ENCODE measurements at regions not wholly inside any gene's neighbourhood (a gene's known extent, or its start where the extent isn't known, plus 50 kb on each side); places are given as distances from the start of the nearest gene placed in this dataset.

- Mint-ChIP-seq H3K4me1 (no peaks in the 10 kb centered on the region), H3K4me3 (no peak overlapping the region), H3K9me3 (peaks cover 3% of the 10 kb centered on the region), H3K27ac (no peak overlapping the region), H3K36me3 (no peaks in the 10 kb centered on the region), H3K27me3 (no peaks in the 10 kb centered on the region)
- no peak for ATAC-seq
These were observed 536.2 kb upstream of the FSIP2 start for GRCh38 chr2:185202381-185202780.

GRCh38 chr2:185202945-185203528 lies 535.6 kb upstream of the FSIP2 start:
- Mint-ChIP-seq H3K27me3 (no peaks in the 10 kb centered on the region), H3K36me3 (no peaks in the 10 kb centered on the region), H3K27ac (no peak overlapping the region), H3K4me3 (no peak overlapping the region), H3K9me3 (peaks cover 3% of the 10 kb centered on the region), H3K4me1 (no peaks in the 10 kb centered on the region)
- ATAC-seq: no peak

- no peak overlapping the region for H3K4me3 Mint-ChIP-seq
- ATAC-seq: no peak
- H3K36me3 Mint-ChIP-seq: no peaks in the 10 kb centered on the region
- no peaks in the 10 kb centered on the region for H3K4me1 Mint-ChIP-seq
- peaks cover 7% of the 10 kb centered on the region for H3K9me3 Mint-ChIP-seq
- no peaks in the 10 kb centered on the region for H3K27me3 Mint-ChIP-seq
- H3K27ac Mint-ChIP-seq: no peak overlapping the region
These were observed 530.3 kb upstream of the FSIP2 start for GRCh38 chr2:185208261-185208660.

- H3K4me1 Mint-ChIP-seq: no peaks in the 10 kb centered on the region
- H3K9me3 Mint-ChIP-seq: peaks cover 1% of the 10 kb centered on the region
- no peaks in the 10 kb centered on the region for H3K36me3 Mint-ChIP-seq
- no peaks in the 10 kb centered on the region for H3K27me3 Mint-ChIP-seq
- H3K4me3 Mint-ChIP-seq: no peak overlapping the region
- ATAC-seq: no peak
- no peak overlapping the region for H3K27ac Mint-ChIP-seq
These were observed 523.1 kb upstream of the FSIP2 start for GRCh38 chr2:185215497-185215896.

- ATAC-seq: no peak
- no peaks in the 10 kb centered on the region for H3K4me1 Mint-ChIP-seq
- no peak overlapping the region for H3K27ac Mint-ChIP-seq
- H3K36me3 Mint-ChIP-seq: no peaks in the 10 kb centered on the region
- H3K27me3 Mint-ChIP-seq: no peaks in the 10 kb centered on the region
- H3K9me3 Mint-ChIP-seq: no peaks in the 10 kb centered on the region
- no peak overlapping the region for H3K4me3 Mint-ChIP-seq
These were observed 518.6 kb upstream of the FSIP2 start for GRCh38 chr2:185219981-185220380.

- ATAC-seq: no peak
- no peaks in the 10 kb centered on the region for H3K27me3 Mint-ChIP-seq
- H3K9me3 Mint-ChIP-seq: peaks cover 2% of the 10 kb centered on the region
- H3K27ac Mint-ChIP-seq: no peak overlapping the region
- H3K4me1 Mint-ChIP-seq: no peaks in the 10 kb centered on the region
- no peak overlapping the region for H3K4me3 Mint-ChIP-seq
- no peaks in the 10 kb centered on the region for H3K36me3 Mint-ChIP-seq
These were observed 516.3 kb upstream of the FSIP2 start for GRCh38 chr2:185222311-185222710.

GRCh38 chr2:185227391-185227790 lies 511.2 kb upstream of the FSIP2 start:
- ATAC-seq: no peak
- Mint-ChIP-seq H3K27me3 (no peaks in the 10 kb centered on the region), H3K4me3 (no peak overlapping the region), H3K36me3 (no peaks in the 10 kb centered on the region), H3K4me1 (no peaks in the 10 kb centered on the region), H3K27ac (no peak overlapping the region), H3K9me3 (peaks cover 2% of the 10 kb centered on the region)

- no peak for ATAC-seq
- no peaks in the 10 kb centered on the region for H3K36me3 Mint-ChIP-seq
- no peak overlapping the region for H3K4me3 Mint-ChIP-seq
- H3K4me1 Mint-ChIP-seq: no peaks in the 10 kb centered on the region
- H3K27me3 Mint-ChIP-seq: no peaks in the 10 kb centered on the region
- H3K9me3 Mint-ChIP-seq: peaks cover 5% of the 10 kb centered on the region
- H3K27ac Mint-ChIP-seq: no peak overlapping the region
These were observed 499.1 kb upstream of the FSIP2 start for GRCh38 chr2:185239491-185239890.

- peaks cover 5% of the 10 kb centered on the region for H3K9me3 Mint-ChIP-seq
- no peak overlapping the region for H3K4me3 Mint-ChIP-seq
- no peak overlapping the region for H3K27ac Mint-ChIP-seq
- H3K27me3 Mint-ChIP-seq: no peaks in the 10 kb centered on the region
- no peaks in the 10 kb centered on the region for H3K36me3 Mint-ChIP-seq
- no peaks in the 10 kb centered on the region for H3K4me1 Mint-ChIP-seq
- no peak for ATAC-seq
These were observed 497.8 kb upstream of the FSIP2 start for GRCh38 chr2:185240796-185241195.

- Mint-ChIP-seq H3K27me3 (no peaks in the 10 kb centered on the region), H3K36me3 (no peaks in the 10 kb centered on the region), H3K9me3 (peaks cover 5% of the 10 kb centered on the region), H3K4me1 (no peaks in the 10 kb centered on the region), H3K4me3 (no peak overlapping the region), H3K27ac (no peak overlapping the region)
- ATAC-seq: no peak
These were observed 497.0 kb upstream of the FSIP2 start for GRCh38 chr2:185241556-185241955.

- no peaks in the 10 kb centered on the region for H3K4me1 Mint-ChIP-seq
- no peak overlapping the region for H3K27ac Mint-ChIP-seq
- no peak overlapping the region for H3K4me3 Mint-ChIP-seq
- no peaks in the 10 kb centered on the region for H3K36me3 Mint-ChIP-seq
- no peak for ATAC-seq
- peaks cover 5% of the 10 kb centered on the region for H3K9me3 Mint-ChIP-seq
- no peaks in the 10 kb centered on the region for H3K27me3 Mint-ChIP-seq
These were observed 496.1 kb upstream of the FSIP2 start for GRCh38 chr2:185242462-185242861.

- Mint-ChIP-seq H3K36me3 (no peaks in the 10 kb centered on the region), H3K4me3 (no peak overlapping the region), H3K4me1 (no peaks in the 10 kb centered on the region), H3K27ac (no peak overlapping the region), H3K27me3 (no peaks in the 10 kb centered on the region), H3K9me3 (peaks cover 3% of the 10 kb centered on the region)
- ATAC-seq: no peak
These were observed 493.4 kb upstream of the FSIP2 start for GRCh38 chr2:185245216-185245615.

GRCh38 chr2:185245806-185246205 lies 492.8 kb upstream of the FSIP2 start:
- Mint-ChIP-seq H3K9me3 (peaks cover 3% of the 10 kb centered on the region), H3K27me3 (no peaks in the 10 kb centered on the region), H3K27ac (no peak overlapping the region), H3K4me1 (no peaks in the 10 kb centered on the region), H3K4me3 (no peak overlapping the region), H3K36me3 (no peaks in the 10 kb centered on the region)
- no peak for ATAC-seq

GRCh38 chr2:185246717-185247116 lies 491.9 kb upstream of the FSIP2 start:
- Mint-ChIP-seq H3K9me3 (peaks cover 3% of the 10 kb centered on the region), H3K4me3 (no peak overlapping the region), H3K36me3 (no peaks in the 10 kb centered on the region), H3K27ac (no peak overlapping the region), H3K27me3 (no peaks in the 10 kb centered on the region), H3K4me1 (no peaks in the 10 kb centered on the region)
- no peak for ATAC-seq

GRCh38 chr2:185255566-185255965 lies 483.0 kb upstream of the FSIP2 start:
- ATAC-seq: no peak
- H3K27me3 Mint-ChIP-seq: no peaks in the 10 kb centered on the region
- H3K4me1 Mint-ChIP-seq: no peaks in the 10 kb centered on the region
- H3K9me3 Mint-ChIP-seq: peaks cover 2% of the 10 kb centered on the region
- no peak overlapping the region for H3K27ac Mint-ChIP-seq
- no peaks in the 10 kb centered on the region for H3K36me3 Mint-ChIP-seq
- H3K4me3 Mint-ChIP-seq: no peak overlapping the region

GRCh38 chr2:185265747-185266146 lies 472.9 kb upstream of the FSIP2 start:
- Mint-ChIP-seq H3K36me3 (no peaks in the 10 kb centered on the region), H3K9me3 (peaks cover 3% of the 10 kb centered on the region), H3K27me3 (no peaks in the 10 kb centered on the region), H3K4me3 (no peak overlapping the region), H3K4me1 (no peaks in the 10 kb centered on the region), H3K27ac (no peak overlapping the region)
- no peak for ATAC-seq

- H3K27ac Mint-ChIP-seq: no peak overlapping the region
- H3K36me3 Mint-ChIP-seq: no peaks in the 10 kb centered on the region
- no peaks in the 10 kb centered on the region for H3K4me1 Mint-ChIP-seq
- H3K9me3 Mint-ChIP-seq: peaks cover 3% of the 10 kb centered on the region
- H3K27me3 Mint-ChIP-seq: no peaks in the 10 kb centered on the region
- no peak overlapping the region for H3K4me3 Mint-ChIP-seq
- ATAC-seq: no peak
These were observed 470.0 kb upstream of the FSIP2 start for GRCh38 chr2:185268651-185269050.

All from stimulated activated memory B cell treated with anti-CD40 and anti-IgM and Interleukin-4, amounts not matched to agents 10 μg/mL and 1 μg/mL and 100 μg/mL, for 72 hours (primary cell).